Posterior vena cava (tissue), 2 donors: ENCODE measurements at regions not wholly inside any gene's neighbourhood (a gene's known extent, or its start where the extent isn't known, plus 50 kb on each side); places are given as distances from the start of the nearest gene placed in this dataset.
A peak's percentile ranks its signal among the peaks of the same experiment; 100 is the strongest.
"Not testable (repeated sequence)": the region's sequence is repeated elsewhere in the genome, so short reads cannot be mapped to it uniquely, and the experiment has no call there.

Experiments
- DNase-seq: peaks from one replicate; pipeline ENCODE4 v3.0.0-alpha.2; 2020; ENCODE audit warnings: low spot score
- intact Hi-C, 2 donors: fragments of 100-400 bp; cut with DNase I; formaldehyde crosslinking; loops; one replicate each; pipeline versions ENCODE4 v1.14.1 to v1.14.2; 2022 to 2023
- donor health status: DM: yes; HTN: yes; CAD: no.
- donor health status: DM: yes; HTN: yes; CAD: no.

DNA sequence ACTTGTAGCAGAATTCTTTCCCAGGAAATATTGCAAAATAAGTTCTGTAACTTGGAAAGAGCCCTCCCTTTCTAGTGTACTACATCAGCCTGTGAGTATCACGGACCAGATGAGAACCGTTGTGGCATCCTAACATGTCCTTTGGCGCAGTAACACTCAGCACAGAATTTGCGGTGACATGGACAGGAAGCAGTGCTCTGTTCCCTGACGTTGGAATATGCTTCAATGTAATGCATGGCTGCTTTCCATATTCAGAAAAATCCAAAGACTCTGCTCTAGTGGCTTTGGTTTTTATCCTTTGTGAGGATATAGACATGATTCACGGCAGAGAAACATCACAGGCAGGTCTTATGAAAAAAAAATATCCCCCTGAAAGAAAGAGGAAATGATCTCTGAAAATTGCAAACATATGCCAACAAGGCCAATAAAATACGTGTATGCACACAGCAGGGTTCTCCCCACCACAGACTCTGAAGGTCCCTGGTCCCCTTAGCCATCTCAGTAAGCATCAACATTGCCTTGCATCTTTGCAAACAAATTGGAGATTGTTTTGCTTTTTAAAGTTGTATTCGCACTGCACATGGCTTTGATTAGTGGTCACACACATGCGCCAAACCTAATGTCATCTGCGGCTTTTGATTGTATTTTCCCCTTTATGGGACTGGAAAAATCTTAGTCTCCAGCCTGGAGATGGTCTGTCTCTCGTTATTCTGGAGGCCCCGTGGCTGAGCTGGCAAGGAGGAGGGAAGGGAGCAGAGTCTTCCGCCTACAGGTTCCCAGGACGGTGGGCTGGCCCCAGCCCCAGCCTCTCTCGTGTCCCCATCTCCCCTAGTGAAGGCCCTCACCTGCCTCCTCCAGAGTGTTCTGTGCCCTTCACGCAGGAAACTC, 122.9 kb downstream of the COPS8 start:
- no peak for DNase-seq
- intact Hi-C loops, result no loop called here

DNA sequence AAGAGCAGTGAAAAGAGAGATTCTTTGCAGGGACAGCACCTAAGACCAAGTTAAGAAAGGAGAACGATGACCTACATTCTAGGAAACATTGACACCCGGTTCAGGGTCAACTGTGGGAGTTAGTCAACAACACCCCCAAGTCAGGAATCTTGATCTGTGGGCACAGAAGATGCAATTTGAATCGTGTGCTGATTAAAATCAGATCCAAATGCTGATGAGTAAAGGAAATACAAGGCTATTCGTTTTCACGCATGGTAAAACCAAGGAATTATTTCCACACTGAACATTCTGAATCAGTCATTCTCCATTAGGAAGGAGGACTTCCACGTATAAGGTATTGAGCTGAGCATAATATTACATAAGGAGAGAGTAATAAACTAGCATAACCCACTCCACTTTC, 124.2 kb downstream of the COPS8 start:
- intact Hi-C loops, result no loop called here
- no peak for DNase-seq

DNA sequence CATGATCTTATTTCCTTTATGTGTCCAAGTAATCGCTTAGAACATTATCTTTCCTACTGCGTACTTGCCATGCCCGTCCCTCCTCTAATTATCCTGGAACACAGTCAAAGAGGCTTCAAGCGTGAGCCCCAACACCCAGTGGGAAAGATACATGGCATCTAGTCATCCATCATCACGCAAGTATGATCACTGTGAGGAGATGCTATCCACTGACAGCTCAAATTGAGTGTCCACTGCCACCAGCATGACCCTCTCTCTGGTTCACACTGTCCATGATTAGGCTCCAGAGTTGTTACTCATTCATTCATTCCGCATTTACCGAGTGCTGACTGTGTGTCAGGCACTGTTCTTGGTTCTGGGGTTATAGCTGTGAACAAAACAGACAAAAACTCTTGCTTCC, 124.6 kb downstream of the COPS8 start:
- intact Hi-C loops, result no loop called here

DNA sequence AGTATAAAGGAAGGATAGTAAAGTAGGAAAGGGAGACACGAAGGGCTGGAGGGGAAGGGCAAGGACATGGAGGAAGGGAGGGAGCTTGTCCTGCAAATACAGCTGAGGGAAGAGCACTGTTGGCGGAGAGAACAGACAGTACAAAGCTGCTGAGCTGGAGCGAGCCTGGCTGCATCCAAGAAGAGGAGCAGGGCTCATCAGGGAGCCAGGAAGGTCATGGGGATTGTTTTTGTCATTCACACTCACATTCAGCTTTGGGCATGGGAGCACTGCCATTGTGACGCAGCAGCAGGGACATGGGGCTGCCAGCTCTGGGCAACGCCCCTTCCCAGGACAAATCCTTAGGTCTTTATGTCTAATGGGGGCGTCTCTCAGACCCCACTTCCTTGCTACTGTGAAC, 125.1 kb downstream of the COPS8 start:
- intact Hi-C loops, result no loop called here
- DNase-seq, result no peak

More for the DNA sequence above, 124.6 kb downstream of the COPS8 start:
- no peak for DNase-seq

DNA sequence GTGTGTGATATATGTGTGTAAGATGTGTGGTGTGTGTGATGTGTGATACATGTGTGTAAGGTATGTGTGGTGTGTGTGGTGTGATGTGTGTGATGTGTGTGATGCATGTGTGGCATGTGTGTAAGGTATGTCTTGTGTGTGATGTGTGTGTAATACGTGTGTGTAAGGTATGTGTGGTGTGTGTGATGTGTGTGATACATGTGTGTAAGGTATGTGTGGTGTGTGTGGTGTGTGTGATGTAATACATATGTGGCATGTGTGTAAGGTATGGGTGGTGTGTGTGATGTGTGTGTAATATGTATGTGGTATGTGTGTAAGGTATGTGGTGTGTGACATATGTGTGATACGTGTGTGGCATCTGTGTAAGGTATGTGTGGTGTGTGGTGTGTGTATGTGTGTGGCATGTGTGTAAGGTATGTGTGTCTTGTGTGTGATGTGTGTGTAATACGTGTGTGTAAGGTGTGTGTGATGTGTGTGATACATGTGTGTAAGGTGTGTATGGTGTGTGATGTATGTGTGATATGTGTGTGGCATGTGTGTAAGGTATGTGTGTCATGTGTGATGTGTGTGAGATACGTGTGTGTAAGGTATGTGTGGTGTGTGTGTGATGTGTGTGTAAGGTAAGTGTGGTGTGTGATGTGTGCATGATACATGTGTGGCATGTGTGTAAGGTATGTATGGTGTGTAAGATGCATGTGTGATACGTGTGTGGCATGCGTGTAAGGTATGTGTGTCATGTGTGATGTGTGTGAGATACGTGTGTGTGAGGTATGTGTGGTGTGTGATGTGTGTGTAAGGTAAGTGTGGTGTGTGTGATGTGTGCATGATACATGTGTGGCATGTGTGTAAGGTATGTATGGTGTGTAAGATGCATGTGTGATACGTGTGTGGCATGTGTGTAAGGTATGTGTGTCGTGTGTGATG, 126.9 kb downstream of the COPS8 start:
- intact Hi-C loops, result loop anchor here in 1 of 2 donors (1.0 kb wide), 1 partner anchor 10 kb away; no protein-coding TSS in a partner anchor
- not testable (repeated sequence) for DNase-seq

DNA sequence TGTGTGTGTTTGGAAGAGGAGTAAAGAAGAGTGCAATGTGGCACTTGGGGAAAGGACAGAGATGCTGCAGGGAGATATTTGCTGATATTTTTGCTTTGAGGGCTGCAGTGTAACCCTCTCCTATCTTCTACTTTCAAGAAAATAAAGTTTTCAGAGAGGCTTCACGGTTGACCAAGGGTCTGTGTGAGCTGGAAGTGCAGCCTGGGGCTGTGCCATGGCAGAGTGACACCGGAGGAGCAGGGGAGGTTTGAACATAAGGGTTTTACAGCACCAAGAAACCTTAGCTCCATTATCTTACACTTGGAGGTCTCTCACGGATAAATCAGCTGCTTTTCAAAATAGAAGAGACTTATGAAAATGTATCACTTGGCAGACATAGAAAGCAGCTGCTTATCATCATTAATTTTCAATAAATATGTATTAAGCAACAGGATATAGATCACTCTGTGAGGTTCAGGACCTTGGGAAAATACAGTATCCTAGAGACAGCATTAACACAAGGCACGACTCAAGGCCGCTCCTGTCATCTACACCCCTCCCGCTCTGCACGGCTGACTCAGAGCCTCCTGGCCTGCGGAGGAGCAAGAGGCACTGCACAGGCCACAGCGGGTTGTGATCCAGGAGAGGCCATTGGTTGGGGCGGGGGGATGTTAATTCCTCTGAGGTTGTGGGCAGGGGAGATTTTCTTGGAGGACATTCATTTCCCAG, 127.8 kb downstream of the COPS8 start:
- peak; percentile 91 for DNase-seq
- intact Hi-C loops, result loop anchor here in 1 of 2 donors (1.0 kb wide), 1 partner anchor 9 kb away; no protein-coding TSS in a partner anchor

DNA sequence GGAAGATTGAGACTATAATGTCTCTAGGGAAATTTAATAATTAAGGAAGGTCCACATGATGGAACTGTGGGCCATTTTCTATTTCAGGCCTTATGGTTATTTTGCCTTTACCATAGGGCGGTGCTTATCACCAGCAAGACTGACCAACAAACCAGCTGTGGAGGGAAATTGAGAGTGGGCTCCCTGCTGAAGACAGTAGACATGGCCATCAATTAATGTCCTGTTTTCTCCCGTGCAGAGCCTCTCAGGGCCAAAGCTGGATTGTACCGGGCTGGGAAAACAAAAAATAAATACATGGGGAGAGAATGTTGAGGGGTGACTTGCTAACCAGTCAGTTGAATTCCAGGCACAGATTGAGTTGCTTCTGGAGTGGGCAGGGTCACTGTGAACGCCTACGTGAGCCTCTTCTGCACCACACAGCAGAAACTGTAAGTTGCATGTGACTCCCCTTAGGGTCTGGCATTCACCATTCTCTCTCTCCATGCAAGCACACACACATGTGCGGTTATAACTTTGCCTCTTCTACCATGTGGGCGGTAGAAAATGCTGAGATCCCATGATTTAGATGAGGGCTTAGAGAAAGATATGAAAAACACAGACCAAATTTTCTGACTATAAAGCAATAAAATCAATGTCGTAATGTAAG, 128.5 kb downstream of the COPS8 start:
- intact Hi-C loops, result no loop called here
- no peak for DNase-seq

DNA sequence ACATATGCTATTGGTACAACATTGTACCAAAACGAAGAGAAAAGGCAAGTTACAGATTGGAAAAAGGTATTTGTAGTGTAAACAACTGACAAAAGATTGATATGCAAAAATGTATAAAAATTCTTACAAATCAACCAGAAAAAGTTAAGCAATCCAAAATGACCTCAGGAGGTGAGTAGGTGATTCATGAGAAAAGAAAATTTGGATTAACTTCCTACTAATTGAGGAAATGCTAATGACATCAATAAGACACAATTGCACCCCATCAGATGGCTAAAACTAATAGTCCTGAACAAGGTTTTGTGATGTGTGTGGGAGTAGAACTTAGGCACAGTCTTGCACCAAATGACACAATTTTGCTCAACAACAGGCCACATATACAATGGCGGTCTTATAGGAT, 129.3 kb downstream of the COPS8 start:
- no peak for DNase-seq
- intact Hi-C loops, result no loop called here

DNA sequence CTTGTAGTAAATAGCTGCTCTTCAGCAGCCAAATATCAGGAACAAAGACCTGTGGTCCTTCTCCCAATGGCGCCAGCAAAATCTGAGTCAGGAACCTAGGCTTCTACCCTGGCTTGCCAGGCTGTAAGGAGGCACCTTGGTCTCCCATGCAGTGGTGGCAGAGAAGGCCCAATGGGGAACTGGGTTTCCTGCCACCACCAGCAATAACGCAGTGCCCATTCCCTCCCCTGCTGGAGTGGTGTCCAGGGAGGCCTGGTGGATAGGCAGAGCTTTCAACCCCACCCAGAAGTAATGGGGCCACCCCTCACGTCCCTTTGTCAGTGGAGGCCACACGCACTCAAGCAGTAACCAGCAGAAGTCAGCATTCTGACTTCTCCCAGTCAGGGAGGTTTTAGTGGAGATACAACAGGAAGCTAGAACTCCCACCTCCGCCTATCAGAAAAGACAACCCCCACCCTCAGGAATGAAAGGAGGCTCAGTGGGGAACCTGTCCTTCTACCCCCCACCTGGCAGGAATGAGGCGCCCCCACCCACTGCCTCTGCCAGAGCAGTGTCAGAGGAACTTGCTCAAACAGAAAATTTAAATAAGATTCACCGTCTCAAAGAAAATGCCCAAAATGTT, 132.4 kb downstream of the COPS8 start:
- intact Hi-C loops, result no loop called here
- no peak for DNase-seq

DNA sequence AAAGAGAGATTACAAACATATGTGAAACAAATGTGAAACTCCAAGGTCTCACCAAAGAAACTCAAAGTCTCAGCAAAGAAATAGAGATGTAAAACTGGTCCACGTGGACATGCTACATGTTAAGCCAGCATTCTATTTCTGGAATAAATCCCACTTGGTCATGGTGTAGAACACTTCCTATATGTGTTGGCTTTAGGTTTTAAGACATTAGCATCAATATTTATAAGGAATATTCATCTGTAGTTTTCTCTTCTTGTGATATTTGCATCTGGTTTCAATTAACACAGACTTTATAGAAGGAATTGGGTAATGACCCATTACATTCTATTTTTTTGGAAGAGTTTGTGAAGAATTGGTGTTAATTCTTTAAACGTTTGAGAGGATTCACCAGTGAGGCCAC, 133.1 kb downstream of the COPS8 start:
- intact Hi-C loops, result no loop called here
- DNase-seq, result no peak

DNA sequence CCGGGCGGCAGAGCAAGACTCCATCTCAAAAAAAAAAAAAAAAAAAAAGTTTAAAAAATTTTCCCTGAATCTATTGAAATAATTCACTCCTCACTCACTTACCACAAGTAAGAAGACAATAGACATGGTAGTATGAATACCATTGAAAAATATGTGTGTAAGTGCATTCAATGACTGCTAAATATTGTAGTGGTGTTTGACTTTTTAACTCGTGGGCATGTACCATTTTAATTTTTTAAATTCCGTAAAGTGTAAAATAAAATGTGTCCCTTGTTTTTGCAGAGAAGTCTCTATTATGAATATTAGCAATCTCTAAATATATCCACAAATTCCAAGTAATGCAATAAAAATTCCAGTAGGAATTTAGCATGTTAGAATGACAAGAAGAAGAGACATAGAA, 134.1 kb downstream of the COPS8 start:
- intact Hi-C loops, result loop anchor here in 1 of 2 donors (10.0 kb wide), 1 partner anchor 45 kb away; no protein-coding TSS in a partner anchor
- no peak for DNase-seq

DNA sequence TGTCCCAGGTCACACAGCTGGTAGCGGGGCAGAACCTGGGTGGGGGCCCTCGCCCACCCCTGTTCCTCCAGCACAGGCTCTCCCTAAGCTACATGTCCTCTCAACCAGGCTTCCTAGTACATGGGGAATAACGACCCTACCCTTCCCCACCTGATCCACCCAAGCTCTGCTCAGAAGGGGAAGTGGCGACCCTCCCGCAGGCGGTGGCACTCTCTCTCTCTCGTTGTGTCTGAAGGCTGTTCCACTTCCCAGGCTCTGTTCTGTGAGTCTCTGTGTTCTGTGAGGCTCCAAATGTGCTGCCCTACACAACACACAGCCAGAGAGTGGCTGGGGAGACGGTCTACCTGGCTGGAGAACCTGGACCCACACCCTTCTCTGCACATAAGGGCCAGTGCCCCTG, 135.8 kb downstream of the COPS8 start:
- no peak for DNase-seq
- intact Hi-C loops, result loop anchor here in 1 of 2 donors (10.0 kb wide), 1 partner anchor 47 kb away; no protein-coding TSS in a partner anchor

DNA sequence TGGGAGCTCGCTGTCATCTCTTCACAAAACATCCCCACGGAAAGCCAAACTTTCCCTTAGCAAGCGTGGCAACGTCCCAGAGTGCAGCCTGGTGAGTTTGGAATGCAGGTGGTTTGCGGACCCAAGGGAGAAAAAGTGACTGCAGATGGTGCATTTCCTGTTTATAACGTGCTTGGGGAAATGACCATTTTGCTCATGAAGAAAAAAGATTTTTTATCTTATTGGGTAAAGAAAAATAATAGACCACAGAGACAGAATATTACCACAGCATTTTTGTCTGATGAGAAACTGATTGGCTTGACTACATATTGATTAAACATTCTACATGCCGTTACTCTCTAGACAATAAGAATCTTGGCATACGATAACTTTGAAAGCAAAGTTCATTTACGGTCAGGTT, 136.5 kb downstream of the COPS8 start:
- intact Hi-C loops, result loop anchor here (1.0 to 10.0 kb wide), 2 partner anchors 9 to 47 kb away; no protein-coding TSS in a partner anchor
- no peak for DNase-seq

DNA sequence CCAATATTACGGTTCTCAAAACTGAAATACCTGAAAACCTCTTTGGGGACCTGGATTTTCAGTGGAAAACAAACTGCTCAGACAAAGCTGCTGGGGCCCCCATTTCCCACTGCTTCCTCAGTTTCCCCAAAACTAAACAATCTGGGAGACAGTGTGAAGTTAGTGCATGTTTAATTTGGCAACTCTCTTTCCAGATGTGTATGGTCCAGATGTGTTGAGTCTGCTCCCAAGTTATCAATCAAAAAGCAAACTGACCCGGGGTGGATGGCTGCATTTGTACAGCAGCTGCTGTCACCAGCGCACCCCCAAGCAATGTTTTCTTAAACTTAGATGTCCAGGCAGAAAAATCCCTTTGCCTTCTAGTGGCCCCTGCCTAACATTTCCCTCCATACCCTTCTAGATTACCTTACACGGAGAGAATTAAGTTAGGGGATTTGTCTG, 136.9 kb downstream of the COPS8 start:
- intact Hi-C loops, result loop anchor here (1.0 to 10.0 kb wide), 2 partner anchors 9 to 48 kb away; no protein-coding TSS in a partner anchor

DNA sequence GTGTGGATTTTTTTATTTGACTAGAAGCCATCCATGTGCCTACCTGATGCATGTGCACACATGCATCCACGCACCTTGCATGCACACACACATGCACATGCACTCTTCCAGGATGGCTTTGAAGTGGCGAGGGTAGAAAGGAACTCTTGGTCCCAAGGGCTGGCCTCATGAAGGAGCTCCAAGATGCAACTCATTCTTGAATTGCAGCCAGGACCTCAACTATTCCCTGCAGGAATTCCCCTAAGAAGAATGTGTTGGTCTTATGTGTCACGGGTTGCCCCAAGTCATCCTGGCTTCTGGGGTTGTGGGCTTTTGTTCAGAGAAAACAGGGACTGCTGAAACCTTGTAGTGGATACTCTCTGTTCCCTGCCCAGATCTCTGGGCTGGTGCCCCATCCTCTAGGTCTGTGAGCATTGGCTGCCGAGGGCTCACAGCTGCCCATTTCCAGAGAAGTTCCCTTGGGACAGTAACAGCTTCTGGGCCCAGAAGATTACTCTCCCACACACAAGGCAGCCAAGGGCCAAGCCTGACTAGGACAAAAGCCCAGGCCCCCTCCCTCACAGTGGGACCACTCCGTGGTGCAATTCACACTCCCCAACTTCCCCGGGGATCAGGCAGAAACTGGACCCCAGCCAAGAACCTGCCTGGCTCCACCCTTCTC, 137.6 kb downstream of the COPS8 start:
- intact Hi-C loops, result loop anchor here in 1 of 2 donors (10.0 kb wide), 1 partner anchor 49 kb away; no protein-coding TSS in a partner anchor
- peak; percentile 86 for DNase-seq

More for the DNA sequence above, 136.9 kb downstream of the COPS8 start:
- DNase-seq, result no peak

DNA sequence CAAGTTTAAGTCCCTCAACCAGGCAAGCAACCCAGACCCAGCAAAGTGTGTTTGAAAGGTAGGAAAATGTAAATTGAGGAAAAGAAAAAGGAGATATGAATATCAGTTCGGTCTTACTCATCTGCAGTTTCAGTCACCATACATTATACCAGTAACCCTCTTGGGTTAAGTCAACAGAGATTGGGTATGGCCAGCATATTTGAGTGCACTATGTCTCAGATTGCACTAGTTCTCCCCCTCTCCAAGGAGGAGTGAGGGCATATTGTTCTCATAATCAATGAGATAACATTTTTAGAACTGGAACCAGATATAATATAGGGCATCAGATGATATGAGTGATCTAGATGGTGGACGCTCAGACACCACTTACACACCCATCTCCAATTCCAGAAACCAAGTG, 141.5 kb downstream of the COPS8 start:
- intact Hi-C loops, result loop anchor here in 1 of 2 donors (10.0 kb wide), 1 partner anchor 52 kb away; no protein-coding TSS in a partner anchor
- no peak for DNase-seq

DNA sequence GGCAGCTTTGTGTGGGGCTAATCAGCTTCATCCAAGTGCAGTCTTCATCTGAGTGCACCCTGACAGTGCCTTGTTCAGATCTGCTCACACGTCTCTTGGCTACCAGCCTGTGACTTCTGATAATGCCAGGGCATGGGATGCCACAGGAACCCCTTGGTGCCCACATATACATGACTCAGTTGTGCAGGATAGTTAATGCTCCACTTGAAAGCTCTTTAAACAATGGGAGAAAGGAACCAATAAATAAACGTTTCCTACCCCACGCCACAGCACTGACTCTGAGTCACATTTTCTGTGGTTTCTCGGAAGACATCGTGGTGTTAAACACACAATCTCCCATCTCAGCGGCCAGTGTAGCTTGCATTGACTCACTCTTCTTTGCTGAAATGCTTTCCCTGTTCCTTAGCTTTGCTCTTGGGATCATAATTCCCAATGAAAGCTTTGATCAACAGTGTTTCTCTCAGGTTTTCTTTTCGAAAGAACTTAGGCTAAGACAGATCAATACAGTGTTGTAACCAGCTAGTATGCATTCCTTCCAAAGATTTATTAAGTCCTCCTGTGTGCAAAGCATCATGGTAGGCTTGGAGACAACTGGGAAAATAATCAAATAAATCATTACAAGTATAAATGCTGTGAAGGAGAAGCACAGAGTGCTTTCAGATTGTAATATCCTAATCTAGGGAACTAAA, 142.0 kb downstream of the COPS8 start:
- intact Hi-C loops, result loop anchor here in 1 of 2 donors (10.0 kb wide), 1 partner anchor 53 kb away; no protein-coding TSS in a partner anchor

More for the DNA sequence above, 142.0 kb downstream of the COPS8 start:
- DNase-seq, result no peak
